ENCODE measurements at regions not wholly inside any gene's neighbourhood (a gene's known extent, or its start where the extent isn't known, plus 50 kb on each side); places are given as distances from the start of the nearest gene placed in this dataset.
A peak's percentile ranks its signal among the peaks of the same experiment; 100 is the strongest.

GRCh38 chr19:30222428-30222873, 149.7 kb upstream of the ZNF536 start:
- TF ChIP-seq POLR2A (IDR thresholded peaks at IDR 0.05) (no peak), CTCF (IDR thresholded peaks at IDR 0.05) (peak; percentile 51 to 84 (median 63))
- 5 to 15% methylated on average over 3 to 15 of the region's 39 CpGs for WGBS, 2 donors
- Histone ChIP-seq H3K4me1 (peaks cover 0 to 37% (median 10%) of the 10 kb centered on the region in 4 donors), H3K36me3 (no peaks in the 10 kb centered on the region), H3K9me3 (no peaks in the 10 kb centered on the region), H3K4me3 (peak overlapping the region in 3 of 4 donors; percentile 13 to 37 (median 17)), H3K27me3 (peaks cover 0 to 49% of the 10 kb centered on the region in 2 donors), H3K27ac (peak overlapping the region; percentile 8 to 89 (median 61))
- DNase-seq (ENCODE audit: low spot score in 2 of 2): no peak

- no peaks in the 10 kb centered on the region for H3K36me3 ChIP-seq
- no peaks in the 10 kb centered on the region for H3K9me3 ChIP-seq
- H3K4me1 ChIP-seq: peaks cover 0 to 43% (median 12%) of the 10 kb centered on the region in 4 donors
- TF ChIP-seq POLR2A (IDR thresholded peaks at IDR 0.05) (no peak), EP300 (IDR thresholded peaks at IDR 0.05) (no peak), CTCF (IDR thresholded peaks at IDR 0.05) (peak in 4 of 5 experiments; percentile 47 to 100 (median 81))
- WGBS, 2 donors: 17% methylated on average over 36 of the region's 36 CpGs
- H3K27me3 ChIP-seq: peaks cover 0 to 53% of the 10 kb centered on the region in 2 donors
- peak overlapping the region; percentile 8 to 95 (median 77) for H3K27ac ChIP-seq
- DNase-seq (ENCODE audit: low spot score in 2 of 2): no peak
- H3K4me3 ChIP-seq: peak overlapping the region in 3 of 4 donors; percentile 17 to 37 (median 25)
Measured at GRCh38 chr19:30222992-30223865, 149.0 kb upstream of the ZNF536 start.

DNA sequence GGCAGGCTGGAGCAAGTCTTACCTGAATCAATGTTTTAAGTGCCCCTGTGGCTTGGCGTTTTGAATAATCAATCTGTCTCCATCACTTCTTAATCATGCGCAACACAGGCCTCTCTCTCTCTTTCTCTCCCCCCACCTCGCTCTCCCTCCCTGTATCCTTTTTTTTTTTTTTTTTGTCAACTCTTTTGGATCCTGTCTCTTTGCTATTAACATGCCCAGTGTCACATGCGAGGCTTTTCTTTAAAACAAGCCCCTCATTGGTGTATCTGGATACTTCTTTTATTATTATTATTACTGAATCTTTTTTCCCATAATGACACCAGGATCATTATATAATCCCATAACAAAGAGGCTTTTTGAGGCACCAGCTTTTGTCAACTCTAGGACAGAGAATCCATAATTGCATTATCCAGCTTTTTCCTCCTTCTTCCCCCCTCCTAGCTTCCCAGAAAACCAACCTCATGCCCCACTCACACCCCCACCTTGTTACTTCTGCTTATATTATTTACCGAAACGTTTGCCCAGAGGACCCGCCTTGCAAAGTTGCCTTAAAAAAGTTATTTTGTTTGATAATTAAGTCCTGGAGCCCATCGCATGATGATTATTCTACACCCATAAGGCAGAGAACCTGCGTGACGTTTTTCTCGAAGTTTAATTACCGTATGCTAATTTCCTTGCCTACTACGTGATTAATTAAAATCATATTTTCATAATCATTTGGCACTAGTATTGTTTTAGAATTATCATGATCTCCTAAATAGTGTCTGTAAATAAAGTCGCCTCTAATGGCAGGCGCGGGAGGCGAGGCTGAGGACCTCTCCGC, 148.1 kb upstream of the ZNF536 start:
- peaks cover 0 to 60% of the 10 kb centered on the region in 2 donors for H3K27me3 ChIP-seq
- H3K36me3 ChIP-seq: no peaks in the 10 kb centered on the region
- no peak for TF ChIP-seq CTCF (IDR thresholded peaks at IDR 0.05)
- TF ChIP-seq EP300 (IDR thresholded peaks at IDR 0.05): no peak
- no peak for TF ChIP-seq POLR2A (IDR thresholded peaks at IDR 0.05)
- DNase-seq (ENCODE audit: low spot score in 2 of 2): no peak
- peaks cover 0 to 49% (median 13%) of the 10 kb centered on the region in 4 donors for H3K4me1 ChIP-seq
- peak overlapping the region; percentile 67 to 95 (median 85) for H3K27ac ChIP-seq
- no peaks in the 10 kb centered on the region for H3K9me3 ChIP-seq
- H3K4me3 ChIP-seq: peak overlapping the region; percentile 47 to 69 (median 62)
- WGBS, 2 donors: 29 to 31% methylated on average over 18 of the region's 18 CpGs

DNA sequence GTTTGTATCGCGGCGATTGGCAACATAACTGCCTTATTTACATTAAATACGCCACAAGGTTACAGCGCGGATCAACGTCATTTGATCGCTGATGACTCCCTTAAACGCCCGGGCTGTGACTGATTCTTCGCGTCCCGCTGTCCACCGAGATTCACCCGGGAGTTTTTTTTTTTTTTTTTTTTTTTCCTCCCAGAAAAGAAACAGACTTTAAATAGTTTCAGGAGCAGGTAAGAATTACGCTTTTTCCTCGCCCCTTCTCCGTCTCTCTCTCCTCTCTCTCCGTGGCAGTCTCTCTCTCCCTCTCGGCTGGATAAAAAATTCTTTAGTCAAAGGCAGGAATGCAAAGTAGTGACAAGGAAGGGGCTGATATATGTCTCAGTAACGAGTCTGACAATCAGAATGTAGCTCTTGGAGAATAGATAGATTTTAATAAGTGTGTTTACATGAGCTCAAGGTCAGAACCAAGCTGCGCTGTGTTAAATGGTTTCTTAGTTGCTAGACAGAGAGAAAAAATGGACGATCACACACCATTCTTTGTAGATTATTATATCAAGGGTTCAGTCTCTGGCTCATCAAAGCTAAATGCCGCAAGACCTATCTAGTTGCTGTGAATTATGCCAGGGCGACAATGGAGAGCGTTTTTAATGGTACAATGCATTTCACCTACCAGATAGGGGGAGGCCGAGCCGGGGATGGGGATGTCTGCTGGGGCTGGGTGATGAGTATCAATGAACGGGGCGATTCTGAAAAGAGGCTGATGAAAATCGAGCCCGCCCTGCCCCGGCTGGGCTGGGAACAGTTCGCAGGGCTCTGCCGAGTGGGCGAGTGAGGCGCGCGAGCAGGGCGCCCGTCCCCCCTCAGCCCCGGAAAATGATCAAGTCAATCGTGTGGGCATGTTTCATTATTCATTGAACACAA, 147.2 kb upstream of the ZNF536 start:
- H3K27me3 ChIP-seq: peaks cover 0 to 67% of the 10 kb centered on the region in 2 donors
- peak overlapping the region; percentile 47 to 69 (median 62) for H3K4me3 ChIP-seq
- H3K4me1 ChIP-seq: peaks cover 0 to 51% (median 13%) of the 10 kb centered on the region in 4 donors
- H3K27ac ChIP-seq: peak overlapping the region; percentile 67 to 95 (median 85)
- WGBS, 2 donors: 6 to 7% methylated on average over 43 of the region's 43 CpGs
- H3K36me3 ChIP-seq: no peaks in the 10 kb centered on the region
- no peak for DNase-seq (ENCODE audit: low spot score in 2 of 2)
- no peaks in the 10 kb centered on the region for H3K9me3 ChIP-seq
- TF ChIP-seq POLR2A (IDR thresholded peaks at IDR 0.05) (no peak), CTCF (IDR thresholded peaks at IDR 0.05) (no peak), EP300 (IDR thresholded peaks at IDR 0.05) (no peak)

All from tibial nerve (tissue), 4 donors.